B cell (primary cell): ENCODE measurements at regions not wholly inside any gene's neighbourhood (a gene's known extent, or its start where the extent isn't known, plus 50 kb on each side); places are given as distances from the start of the nearest gene placed in this dataset.

Source experiments
- ATAC-seq: fragments of 200-7000 bp; cut with Tn5 transposase; one replicate; pipeline ENCODE4 v1.10.0; 2021; ENCODE audit warnings: low read depth, mild to moderate bottlenecking, moderate number of reproducible peaks, moderate library complexity
- CTCF ChIA-PET: fragments of 350-600 bp; sonication (Branson Sonifier 250); formaldehyde crosslinking; loops from one replicate; lab custom pipeline; 2021; ENCODE audit warnings: antibody characterized with exemption, inconsistent platforms; lab: Charles Lee
- POLR2A ChIA-PET: fragments of 350-600 bp; sonication (Branson Sonifier 250); formaldehyde crosslinking; loops from one replicate; lab custom pipeline; 2021; ENCODE audit warnings: antibody characterized with exemption; lab: Charles Lee
- DNase-seq: peaks from one replicate; pipeline ENCODE4 v3.0.0; 2013
- H2AFZ ChIP-seq: 2 replicates; pipeline ENCODE4 v1.6.1; 2012; ENCODE audit warnings: mild to moderate bottlenecking, low read depth, low read length; ENCODE audit not compliant: insufficient read depth, poor library complexity, severe bottlenecking
- H3K27ac ChIP-seq, 2 donors: 1 replicate in 1 of 2; 2 replicates in 1 of 2; pipeline ENCODE4 v1.5.1; 2012 to 2013; ENCODE audit warnings: low read length in 2 of 2, mild to moderate bottlenecking in 2 of 2, moderate library complexity in 1 of 2
- H3K27me3 ChIP-seq, 4 experiments: fragments of 200-600 bp in 1 of 4; sonication (generic) in 1 of 4; replicated peaks in 1 of 4; 1 replicate in 2 of 4; 2 replicates in 2 of 4; pipeline versions ENCODE4 v1.6.1 to v1.7.0; 2013 to 2016; ENCODE audit warnings: low read length in 3 of 4, mild to moderate bottlenecking in 2 of 4, mixed read lengths in 1 of 4, moderate library complexity in 1 of 4; ENCODE audit not compliant: insufficient read depth in 4 of 4, control insufficient read depth in 3 of 4; ENCODE audit errors: control extremely low read depth in 1 of 4
- H3K36me3 ChIP-seq, 2 experiments: replicated peaks in 1 of 2; 1 replicate in 1 of 2; 2 replicates in 1 of 2; pipeline versions ENCODE4 v1.6.1 to v1.7.1; 2013; ENCODE audit warnings: low read length in 1 of 2; ENCODE audit not compliant: insufficient read depth in 2 of 2, control insufficient read depth in 1 of 2; ENCODE audit errors: control extremely low read depth in 1 of 2, extremely low read depth in 1 of 2
- H3K4me1 ChIP-seq, 2 donors: fragments of 200-600 bp in 1 of 2; sonication (generic) in 1 of 2; 1 replicate in 1 of 2; 2 replicates in 1 of 2; pipeline versions ENCODE4 v1.5.1 to v1.6.1; 2013 to 2017; ENCODE audit warnings: low read length in 2 of 2; ENCODE audit not compliant: control insufficient read depth in 2 of 2, insufficient read depth in 2 of 2
- H3K4me2 ChIP-seq: replicated peaks from 2 replicates; pipeline ENCODE3; 2012; ENCODE audit warnings: mild to moderate bottlenecking, low read depth, low read length; ENCODE audit not compliant: poor library complexity, severe bottlenecking
- H3K4me3 ChIP-seq, 5 experiments: fragments of 200-600 bp in 1 of 5; sonication (generic) in 1 of 5; 1 replicate in 3 of 5; 2 replicates in 2 of 5; pipeline versions ENCODE4 v1.5.1 to v1.7.0; 2011 to 2016; ENCODE audit warnings: low read length in 4 of 5, mild to moderate bottlenecking in 4 of 5, low read depth in 2 of 5, control low read depth in 1 of 5, moderate library complexity in 1 of 5; ENCODE audit not compliant: insufficient read depth in 1 of 5; ENCODE audit errors: control extremely low read depth in 1 of 5, extremely low read depth in 1 of 5
- H3K79me2 ChIP-seq: fragments of 200-600 bp; sonication (generic); one replicate; pipeline ENCODE4 v1.6.0; 2016; ENCODE audit warnings: low read length; ENCODE audit not compliant: control insufficient read depth, insufficient read depth
- H3K9ac ChIP-seq: fragments of 200-600 bp; sonication (generic); 2 replicates; pipeline ENCODE4 v1.6.1; 2017; ENCODE audit warnings: mild to moderate bottlenecking, low read length, moderate library complexity
- H3K9me3 ChIP-seq, 3 donors: one replicate each; pipeline versions ENCODE4 v1.6.1 to v1.7.1; 2013; ENCODE audit warnings: low read length in 2 of 3; ENCODE audit not compliant: control insufficient read depth in 2 of 3, insufficient read depth in 1 of 3; ENCODE audit errors: control extremely low read depth in 1 of 3
- H4K20me1 ChIP-seq: 2 replicates; pipeline ENCODE4 v1.6.0; 2012; ENCODE audit warnings: mild to moderate bottlenecking, low read length; ENCODE audit not compliant: insufficient read depth, control insufficient read depth, poor library complexity, severe bottlenecking
- H3K27ac Mint-ChIP-seq: one replicate; pipeline ENCODE4 v1.8.0; 2021; ENCODE audit warnings: mixed read lengths
- H3K27me3 Mint-ChIP-seq: one replicate; pipeline ENCODE4 v1.8.0; 2021; ENCODE audit warnings: mixed read lengths
- H3K4me1 Mint-ChIP-seq: one replicate; pipeline ENCODE4 v1.8.0; 2021; ENCODE audit warnings: mixed read lengths
- H3K4me3 Mint-ChIP-seq: one replicate; pipeline ENCODE4 v1.8.0; 2021; ENCODE audit warnings: mixed read lengths
- H3K9me3 Mint-ChIP-seq: one replicate; pipeline ENCODE4 v1.8.0; 2022; ENCODE audit warnings: mixed read lengths; ENCODE audit not compliant: insufficient read depth
- EZH2 ChIP-seq: IDR thresholded peaks from 2 replicates; pipeline ENCODE4 v1.6.1; 2012; ENCODE audit warnings: borderline replicate concordance, low read depth, mild to moderate bottlenecking, moderate library complexity, low read length; ENCODE audit not compliant: insufficient read depth, poor library complexity, severe bottlenecking
- WGBS: methylation state at CpG from one replicate; pipeline ENCODE4 v1.1.5; 2013; ENCODE audit warnings: missing lambda C conversion rate; ENCODE audit not compliant: insufficient coverage; 5-methylcytosine and 5-hydroxymethylcytosine counted together
- intact Hi-C: fragments of 100-400 bp; cut with micrococcal nuclease; formaldehyde crosslinking; loops from one replicate; pipeline ENCODE4 v1.10.0; 2022
- TF ChIP-seq, protein P1 (sequence below): fragments of 200-600 bp; IDR thresholded peaks from one replicate; pipeline ENCODE4 v1.8.0; 2022; ENCODE audit warnings: antibody characterized with exemption, mild to moderate bottlenecking

DNA sequence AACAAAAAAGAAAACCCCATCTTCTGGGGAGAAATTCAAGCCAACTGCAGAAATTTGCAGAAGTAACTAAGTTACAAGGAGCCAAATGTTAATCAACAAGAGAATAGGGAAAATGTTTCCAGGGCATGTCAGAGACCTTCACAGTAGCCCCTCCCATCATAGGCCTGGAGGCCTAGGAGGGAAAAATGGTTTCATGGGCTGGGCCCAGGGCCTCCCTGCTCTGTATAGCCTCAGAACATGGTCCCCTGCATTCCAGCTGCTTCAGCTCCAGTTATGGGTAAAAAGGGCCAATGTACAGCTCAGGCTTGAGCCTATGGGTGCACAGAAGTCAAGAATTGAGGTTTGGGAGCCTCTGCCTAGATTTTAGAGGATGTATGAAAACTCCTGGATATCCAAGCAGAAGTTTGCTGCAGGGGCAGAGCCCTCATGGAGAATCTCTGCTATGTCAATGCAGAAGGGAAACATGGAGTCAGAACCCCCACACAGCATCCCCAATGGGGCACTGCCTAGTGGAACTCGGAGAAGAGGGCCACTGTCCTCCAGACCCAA lies 260.9 kb downstream of the DUSP6 start:
- intact Hi-C loops, result no loop called here
- Mint-ChIP-seq H3K4me3 (no peak overlapping the region), H3K9me3 (no peaks in the 10 kb centered on the region), H3K4me1 (peaks cover 3% of the 10 kb centered on the region), H3K27ac (no peak overlapping the region), H3K27me3 (peaks cover 18% of the 10 kb centered on the region)
- TF ChIP-seq, protein P1, sequence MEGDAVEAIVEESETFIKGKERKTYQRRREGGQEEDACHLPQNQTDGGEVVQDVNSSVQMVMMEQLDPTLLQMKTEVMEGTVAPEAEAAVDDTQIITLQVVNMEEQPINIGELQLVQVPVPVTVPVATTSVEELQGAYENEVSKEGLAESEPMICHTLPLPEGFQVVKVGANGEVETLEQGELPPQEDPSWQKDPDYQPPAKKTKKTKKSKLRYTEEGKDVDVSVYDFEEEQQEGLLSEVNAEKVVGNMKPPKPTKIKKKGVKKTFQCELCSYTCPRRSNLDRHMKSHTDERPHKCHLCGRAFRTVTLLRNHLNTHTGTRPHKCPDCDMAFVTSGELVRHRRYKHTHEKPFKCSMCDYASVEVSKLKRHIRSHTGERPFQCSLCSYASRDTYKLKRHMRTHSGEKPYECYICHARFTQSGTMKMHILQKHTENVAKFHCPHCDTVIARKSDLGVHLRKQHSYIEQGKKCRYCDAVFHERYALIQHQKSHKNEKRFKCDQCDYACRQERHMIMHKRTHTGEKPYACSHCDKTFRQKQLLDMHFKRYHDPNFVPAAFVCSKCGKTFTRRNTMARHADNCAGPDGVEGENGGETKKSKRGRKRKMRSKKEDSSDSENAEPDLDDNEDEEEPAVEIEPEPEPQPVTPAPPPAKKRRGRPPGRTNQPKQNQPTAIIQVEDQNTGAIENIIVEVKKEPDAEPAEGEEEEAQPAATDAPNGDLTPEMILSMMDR, result no peak
- no peak for TF ChIP-seq EZH2
- Histone ChIP-seq H3K4me3 (no peak overlapping the region), H3K79me2 (no peaks in the 10 kb centered on the region), H3K36me3 (no peaks in the 10 kb centered on the region), H2AFZ (no peak overlapping the region), H3K4me1 (no peaks in the 10 kb centered on the region), H3K9ac (no peak overlapping the region), H3K27me3 (no peaks in the 10 kb centered on the region), H3K27ac (no peak overlapping the region), H3K4me2 (no peak overlapping the region), H4K20me1 (no peaks in the 10 kb centered on the region), H3K9me3 (peaks cover 0 to 9% (median 9%) of the 10 kb centered on the region in 3 donors)
- no peak for ATAC-seq
- CTCF ChIA-PET, result no interaction called here
- 100% methylated on average over 1 of the region's 1 CpG for WGBS
- POLR2A ChIA-PET, result no interaction called here
- no peak for DNase-seq

DNA sequence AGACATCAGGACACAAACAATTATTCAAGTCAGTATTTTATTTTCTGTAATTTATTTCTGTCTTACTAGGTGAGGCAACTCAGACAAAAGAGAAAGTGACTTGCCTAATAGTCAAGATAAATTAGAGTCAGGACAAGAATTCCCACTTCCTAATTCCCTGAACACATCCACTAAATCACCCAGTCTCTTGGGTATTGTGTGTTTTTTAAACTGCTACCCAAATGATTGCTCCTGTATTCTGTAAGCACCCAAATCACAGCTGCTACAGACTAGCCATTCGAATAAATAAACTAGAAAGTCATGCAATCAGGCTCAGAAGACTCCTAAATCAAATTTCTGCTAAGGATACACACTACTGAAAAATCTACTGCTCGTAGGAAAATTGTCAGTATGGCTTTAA lies 263.0 kb downstream of the DUSP6 start:
- no peak for TF ChIP-seq EZH2
- TF ChIP-seq, protein P1, result no peak
- ATAC-seq (no peak), DNase-seq (no peak)
- Histone ChIP-seq H4K20me1 (no peaks in the 10 kb centered on the region), H3K79me2 (no peaks in the 10 kb centered on the region), H3K4me3 (no peak overlapping the region), H3K9ac (no peak overlapping the region), H3K9me3 (peaks cover 0 to 9% (median 9%) of the 10 kb centered on the region in 3 donors), H3K36me3 (no peaks in the 10 kb centered on the region), H3K27me3 (no peaks in the 10 kb centered on the region), H3K27ac (no peak overlapping the region), H3K4me2 (no peak overlapping the region), H3K4me1 (no peaks in the 10 kb centered on the region), H2AFZ (no peak overlapping the region)
- no CpG with 5 or more reads among the region's 2 CpGs for WGBS
- H3K9me3 Mint-ChIP-seq, result no peaks in the 10 kb centered on the region
- intact Hi-C loops, result no loop called here
- H3K4me3 Mint-ChIP-seq, result no peak overlapping the region
- peaks cover 18% of the 10 kb centered on the region for H3K27me3 Mint-ChIP-seq
- ChIA-PET CTCF (no interaction called here), POLR2A (no interaction called here)
- H3K27ac Mint-ChIP-seq, result no peak overlapping the region
- peaks cover 3% of the 10 kb centered on the region for H3K4me1 Mint-ChIP-seq
